ENCODE measurements at regions not wholly inside any gene's neighbourhood (a gene's known extent, or its start where the extent isn't known, plus 50 kb on each side); places are given as distances from the start of the nearest gene placed in this dataset.

DNA sequence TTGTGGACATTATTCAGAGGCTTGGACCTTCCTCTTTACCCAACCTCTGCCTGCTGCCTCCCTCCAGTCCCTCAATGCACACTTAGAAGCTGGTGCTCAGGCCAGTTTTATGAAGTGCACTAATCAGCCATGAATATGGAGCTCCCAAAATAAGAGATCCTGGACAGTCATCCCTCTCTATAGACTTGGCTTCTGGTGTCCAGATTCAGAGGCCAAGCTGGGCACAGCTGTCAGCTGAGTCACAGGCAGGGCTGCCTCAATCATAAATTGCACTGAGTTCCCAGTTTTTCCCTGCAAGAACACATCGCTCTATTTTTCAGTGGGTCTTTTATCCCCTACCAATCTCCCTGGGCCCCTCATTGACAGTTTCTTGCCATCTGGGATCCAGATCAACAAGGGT is 161.7 kb upstream of the CADM1 start:
- DNase-seq, result no peak

DNA sequence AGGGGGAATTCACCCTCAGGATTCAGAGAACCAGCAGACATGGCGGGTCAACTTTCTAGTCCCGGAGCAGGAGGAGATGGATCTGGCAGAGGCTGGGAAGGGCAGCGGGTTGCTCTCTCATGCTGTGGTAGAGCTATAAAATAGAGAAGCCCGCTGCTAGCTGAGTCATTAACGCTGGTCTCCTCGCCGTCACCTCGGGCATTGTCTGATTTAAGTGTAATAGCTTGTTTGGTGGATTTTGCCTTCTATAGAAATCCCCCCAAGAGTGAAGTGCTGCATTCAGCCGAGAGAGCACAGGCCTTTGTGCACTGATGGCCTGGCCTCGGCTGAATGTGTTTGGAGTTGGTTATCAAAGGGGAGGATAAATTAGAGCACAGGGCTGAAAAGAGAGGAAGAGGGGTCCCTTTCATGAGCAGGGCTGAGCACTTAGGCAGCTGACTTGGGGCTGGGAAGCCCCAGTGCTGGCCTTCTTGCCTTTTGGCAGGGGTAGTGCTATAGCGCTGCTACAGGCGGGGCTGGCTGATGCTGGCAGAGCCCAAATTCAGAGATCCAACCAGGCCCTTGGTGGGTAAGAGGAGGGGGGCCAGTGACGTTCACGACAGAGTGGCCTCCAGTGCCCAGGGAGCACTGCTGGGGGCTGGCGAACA is 161.1 kb upstream of the CADM1 start:
- no peak for DNase-seq

DNA sequence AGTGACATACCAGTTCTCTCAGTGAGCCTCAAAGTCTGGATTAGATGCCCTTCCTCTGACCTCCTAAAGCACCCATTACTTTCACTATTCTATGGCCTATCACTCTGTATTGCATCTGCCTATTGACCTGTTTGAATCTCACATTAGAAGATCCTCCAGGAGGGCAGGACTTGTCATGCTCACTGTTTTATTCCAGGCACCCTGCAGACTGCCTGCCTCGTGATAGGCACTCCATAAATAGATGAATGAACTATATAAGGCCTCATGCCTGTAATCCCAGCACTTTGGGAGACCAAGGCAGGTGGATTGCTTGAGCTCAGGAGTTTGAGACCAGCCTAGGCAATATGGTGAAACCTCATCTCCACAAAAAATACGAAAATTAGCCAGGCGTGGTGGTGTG is 160.1 kb upstream of the CADM1 start:
- DNase-seq, result no peak

DNA sequence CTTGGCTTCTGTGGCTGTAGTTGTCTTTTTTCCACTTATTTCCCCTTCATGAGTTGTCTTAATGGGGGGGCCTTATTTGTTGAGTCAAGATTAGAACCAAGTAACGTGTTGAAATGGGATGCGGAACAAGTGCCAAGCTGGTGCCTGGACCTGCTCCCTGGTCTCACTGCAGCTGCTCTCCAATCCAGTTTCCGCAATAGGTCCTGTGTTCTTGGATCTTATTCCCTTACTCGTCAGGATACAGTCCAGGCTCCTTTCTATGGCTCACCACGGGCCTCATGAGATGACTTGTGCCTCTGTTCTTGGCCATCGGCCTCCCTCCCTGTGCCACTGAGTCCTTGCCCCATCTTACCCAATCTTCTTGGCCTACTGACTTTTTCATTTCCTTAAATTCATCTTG is 159.6 kb upstream of the CADM1 start:
- DNase-seq, result no peak

DNA sequence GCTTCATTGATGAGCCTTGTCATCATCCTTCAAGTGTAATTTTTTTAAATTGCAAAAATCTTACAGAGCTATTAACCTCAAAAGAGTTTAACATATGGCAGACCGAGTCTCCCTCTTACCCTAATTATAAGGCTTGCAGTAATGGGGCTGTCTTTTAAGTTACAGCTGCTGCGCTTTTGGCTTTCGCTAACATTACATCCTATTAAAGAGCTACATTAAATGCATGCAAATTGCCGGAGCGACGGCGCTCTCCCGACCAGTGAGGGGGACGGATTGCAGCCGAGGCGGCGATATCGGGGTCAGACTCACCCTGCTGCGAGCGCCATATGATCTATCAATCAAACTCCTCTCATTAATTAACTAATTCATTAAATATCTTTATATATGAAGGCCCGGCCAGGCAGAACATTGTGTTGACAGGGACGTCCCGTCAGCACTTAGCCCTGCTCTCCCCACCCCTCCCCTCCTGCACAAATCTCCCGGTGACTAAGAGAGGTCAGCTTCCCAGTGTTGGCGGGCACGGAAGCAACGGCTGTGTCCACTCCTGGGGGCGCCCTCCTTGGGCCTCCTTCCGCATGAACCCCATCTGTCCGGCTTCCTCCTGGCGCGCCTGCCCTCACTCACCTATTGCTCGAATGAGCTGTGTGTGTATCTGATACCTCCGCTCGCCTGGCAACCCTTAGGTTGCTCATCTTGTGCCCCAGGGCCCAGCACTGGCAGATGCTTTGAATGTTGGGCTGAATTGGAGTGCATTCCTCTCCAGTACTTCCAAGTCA is 156.0 kb upstream of the CADM1 start:
- DNase-seq, result no peak

DNA sequence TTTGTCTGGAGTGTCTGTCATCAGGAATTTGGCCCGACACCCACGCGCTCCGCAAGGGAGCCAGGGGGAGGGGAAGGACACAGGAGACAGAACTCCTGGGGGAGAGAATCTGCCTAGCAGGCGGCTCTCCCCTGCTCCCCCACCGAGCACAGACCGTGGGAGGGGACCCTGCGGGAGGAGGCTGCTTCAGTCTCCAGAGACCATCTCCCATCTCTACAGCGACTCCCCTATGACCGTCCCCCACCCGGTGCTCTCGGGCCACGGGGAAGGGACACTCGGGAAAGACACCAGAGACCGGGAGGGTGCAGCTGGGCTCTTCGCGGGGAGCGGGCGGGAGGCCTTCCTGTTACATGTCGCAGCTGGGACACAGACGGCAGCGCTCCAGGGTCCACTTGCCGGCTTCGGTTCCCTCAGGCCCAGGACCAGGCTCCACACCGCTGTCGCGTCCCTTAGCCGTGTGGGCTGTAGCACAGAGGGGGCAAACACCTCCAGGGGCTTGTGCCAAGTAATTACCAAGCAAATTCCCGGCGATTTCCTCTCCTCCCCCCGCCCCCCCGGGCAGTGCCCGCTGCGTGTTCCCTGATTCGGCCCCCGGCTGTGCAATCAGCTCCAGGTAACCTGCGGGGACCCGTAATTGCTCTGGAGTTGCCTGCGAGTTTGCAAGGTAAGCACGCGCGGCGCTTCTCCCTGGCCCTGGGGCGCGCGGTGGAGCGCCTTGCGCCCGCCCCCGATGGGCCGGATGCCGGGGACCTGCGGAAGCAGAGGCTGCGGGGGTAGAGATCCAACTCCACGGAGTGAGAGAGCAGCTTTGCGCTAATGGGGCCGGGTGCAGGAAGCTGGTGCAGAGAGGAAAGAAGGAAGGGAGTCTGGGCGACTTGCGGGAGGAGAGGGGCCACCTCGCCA is 155.1 kb upstream of the CADM1 start:
- no peak for DNase-seq

DNA sequence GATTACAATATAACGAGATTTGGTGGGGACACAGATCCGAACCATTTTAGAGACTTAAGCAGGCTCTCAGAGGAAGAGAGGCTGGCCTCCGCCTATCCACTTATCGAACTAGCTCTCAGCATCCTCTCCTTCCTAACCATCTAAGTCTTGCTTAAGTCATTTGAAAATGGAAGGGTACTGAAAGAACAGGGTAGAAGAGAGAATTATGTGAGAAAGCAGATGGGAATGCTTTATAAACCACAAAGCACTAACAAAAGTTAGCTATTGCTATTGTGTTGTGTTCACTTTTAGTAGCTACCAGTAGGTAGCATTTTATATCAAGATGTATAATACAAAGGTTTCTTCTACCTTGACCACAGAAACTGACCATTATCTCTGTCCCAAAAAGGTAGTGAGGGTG is 153.4 kb upstream of the CADM1 start:
- no peak for DNase-seq

DNA sequence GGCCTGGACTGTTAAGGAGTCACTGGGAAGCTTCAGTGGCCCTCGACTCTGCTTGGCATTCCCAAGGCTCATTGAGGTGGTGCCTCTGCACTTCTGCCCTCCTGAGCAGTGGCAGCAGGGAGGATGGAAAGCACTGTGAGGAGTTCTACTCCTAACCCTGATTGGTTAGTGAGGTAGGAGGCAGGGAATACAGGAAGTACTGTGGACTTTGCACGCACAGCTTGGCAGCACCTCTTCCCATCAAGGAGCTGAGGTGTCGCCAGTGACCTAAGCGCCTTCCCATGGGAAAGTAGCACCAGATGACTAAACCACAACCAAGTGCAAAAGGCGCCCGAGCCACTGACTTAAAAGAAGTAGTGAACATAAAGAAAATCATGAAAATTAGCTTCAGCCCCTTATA is 152.5 kb upstream of the CADM1 start:
- DNase-seq, result no peak

DNA sequence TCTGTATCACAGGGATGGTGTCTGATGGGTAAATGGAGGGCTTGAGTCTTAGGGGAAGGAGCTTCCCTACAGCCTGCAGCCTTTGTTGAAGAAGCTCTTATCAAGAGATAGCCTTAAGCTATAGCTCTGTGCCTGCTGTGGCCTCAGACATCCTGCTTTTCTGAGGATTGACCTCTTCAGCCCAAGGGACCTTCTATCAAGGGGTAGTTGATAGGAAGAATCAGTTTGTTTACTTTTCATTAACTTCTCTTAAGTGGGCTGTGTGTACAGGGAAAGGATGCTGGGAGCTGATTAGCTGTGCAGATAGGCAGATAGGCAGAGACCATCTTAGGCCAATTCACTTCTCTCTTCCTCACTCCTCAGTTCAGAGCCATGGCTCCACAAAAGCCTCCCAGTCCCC is 151.8 kb upstream of the CADM1 start:
- no peak for DNase-seq

DNA sequence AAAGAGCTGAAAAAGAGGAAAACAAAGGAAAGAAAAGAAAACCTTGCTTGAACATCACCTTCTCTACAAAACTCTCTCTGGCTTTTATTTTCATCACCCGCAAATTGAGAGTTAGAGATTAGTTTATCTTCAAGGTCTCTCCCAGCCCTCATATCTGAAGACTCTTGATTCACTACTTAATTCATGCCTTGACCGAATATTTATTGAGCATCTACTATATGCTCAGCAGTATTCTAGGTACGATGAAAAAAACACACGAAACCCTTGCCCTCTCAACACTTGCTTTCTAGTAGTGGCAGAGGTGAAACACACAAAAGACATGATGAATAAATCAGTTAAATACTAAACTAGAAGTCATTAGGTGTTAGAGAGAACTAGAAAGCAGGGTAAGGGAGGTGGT is 150.6 kb upstream of the CADM1 start:
- no peak for DNase-seq

DNA sequence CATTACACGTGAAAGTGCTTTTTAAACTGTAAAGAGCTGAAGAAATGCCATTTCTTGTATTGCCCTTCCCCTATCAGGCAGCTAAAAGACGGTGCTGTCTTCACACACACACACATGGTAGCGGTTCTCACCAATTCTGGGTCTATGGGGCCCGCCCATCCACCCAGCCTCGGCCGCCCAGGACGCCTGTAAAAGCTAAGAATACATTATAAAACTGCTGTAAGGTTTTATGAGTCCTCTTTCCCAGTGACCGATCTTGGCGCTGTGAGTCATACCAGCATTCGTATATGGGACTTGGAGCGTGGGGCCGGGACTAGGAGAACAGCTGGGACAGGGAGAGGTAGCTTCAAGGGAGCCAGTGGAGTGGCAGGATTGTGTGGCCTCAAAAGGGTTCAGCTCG is 149.7 kb upstream of the CADM1 start:
- no peak for DNase-seq

DNA sequence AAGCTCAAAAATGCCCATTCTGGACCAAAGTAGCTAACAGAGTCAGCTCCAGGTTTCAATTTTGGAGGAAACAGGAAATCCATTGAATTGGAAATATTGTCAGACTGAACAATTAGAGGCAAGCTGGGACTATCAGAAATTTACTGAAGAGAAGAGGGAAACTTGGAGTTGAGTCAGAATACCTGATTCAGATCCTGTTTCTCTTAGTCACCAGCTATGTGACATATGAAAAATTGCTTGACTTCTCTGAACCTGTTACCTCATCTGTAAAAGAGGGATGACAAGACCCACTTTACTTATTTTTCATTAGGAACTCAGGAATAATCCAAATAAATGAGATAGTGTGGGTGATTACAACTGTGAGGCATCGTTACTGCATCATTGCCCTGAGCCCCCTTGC is 148.9 kb upstream of the CADM1 start:
- no peak for DNase-seq

DNA sequence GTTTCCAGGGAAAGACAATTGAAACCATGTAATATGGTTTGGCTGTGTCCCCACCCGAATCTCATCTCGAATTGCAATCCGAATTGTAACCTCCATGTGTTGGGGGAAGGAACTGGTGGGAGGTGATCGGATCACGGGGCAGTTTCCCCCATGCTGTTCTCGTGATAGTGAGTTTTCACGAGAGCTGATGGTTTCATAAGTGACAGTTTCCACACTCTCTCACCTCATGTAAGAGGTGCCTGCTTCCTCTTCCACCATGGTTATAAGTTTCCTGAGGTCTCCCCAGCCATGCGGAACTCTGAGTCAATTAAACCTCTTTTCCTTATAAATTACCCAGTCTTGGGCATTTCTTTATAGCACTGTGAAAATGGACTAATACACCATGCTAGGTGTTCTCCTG is 148.3 kb upstream of the CADM1 start:
- no peak for DNase-seq

DNA sequence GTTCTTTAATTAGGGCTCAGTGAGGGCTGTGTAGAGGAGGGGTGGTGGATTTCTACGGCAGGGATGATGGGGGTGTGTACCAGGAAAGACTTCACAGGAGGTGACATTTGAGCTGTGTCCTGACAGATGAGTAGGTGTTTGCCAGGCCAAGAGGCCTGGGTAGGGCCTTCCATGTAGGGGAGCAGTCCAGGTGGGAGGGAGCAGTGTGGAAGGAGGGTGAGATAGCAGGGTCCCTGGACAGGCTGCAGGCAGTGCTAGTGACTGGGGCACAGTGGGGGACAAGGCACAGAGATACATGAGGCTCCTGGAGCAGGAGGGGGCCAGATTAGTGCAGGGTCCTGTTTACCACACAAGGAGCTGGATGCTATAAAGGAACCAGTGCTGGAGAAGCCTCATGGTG is 147.9 kb upstream of the CADM1 start:
- no peak for DNase-seq

DNA sequence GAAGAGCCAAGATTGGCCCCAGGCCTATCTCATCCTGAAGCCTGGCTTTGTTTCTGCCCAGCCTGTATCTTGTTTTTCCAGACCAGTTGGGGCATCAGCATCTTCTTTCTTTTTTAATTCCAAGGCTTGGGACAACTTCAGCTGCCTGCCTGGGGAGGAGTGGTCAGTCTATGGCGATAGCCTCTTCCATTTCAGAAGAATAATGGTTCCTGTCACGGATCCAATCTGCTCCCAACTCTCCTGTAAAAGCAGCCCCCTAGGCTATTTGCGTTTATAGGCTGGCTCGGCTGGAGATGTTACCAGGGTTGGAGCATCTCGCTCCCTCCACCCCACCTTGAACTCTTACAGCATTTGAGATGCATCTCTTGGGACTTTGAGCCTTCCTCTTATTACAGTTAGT is 145.2 kb upstream of the CADM1 start:
- no peak for DNase-seq

DNA sequence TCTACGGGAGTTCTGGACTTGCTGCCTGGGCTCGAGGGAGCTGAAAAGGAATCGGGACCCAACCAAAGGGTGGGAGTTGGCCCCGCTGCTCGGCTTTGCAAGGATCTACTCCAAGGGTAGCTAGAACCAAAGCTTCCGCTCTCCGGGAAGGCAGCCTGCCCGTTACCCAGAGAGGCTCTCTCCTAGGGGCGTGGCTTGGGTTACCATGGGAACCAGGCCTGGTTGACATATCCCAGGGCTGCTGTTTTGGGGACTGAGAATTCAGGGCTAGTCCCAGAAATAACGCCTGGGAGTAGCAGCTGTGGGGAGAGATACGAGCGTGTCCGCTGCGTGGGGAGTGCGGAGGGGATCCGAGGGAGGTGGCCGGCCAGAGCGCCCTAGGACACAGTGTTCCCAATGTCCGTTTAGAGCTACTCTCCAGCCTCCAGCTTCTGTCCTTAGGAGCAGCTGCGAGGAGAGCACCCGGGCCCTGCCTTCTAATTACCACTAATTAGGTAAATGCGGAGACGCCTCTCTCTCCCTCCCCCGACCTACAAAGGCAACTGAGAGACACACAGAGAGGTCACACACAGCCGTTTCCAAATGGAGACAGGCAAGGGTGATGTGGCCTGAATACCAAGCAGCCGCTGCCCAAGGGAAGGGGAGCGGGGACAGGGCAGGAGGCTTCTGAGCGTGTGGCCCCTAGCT is 141.6 kb upstream of the CADM1 start:
- no peak for DNase-seq

DNA sequence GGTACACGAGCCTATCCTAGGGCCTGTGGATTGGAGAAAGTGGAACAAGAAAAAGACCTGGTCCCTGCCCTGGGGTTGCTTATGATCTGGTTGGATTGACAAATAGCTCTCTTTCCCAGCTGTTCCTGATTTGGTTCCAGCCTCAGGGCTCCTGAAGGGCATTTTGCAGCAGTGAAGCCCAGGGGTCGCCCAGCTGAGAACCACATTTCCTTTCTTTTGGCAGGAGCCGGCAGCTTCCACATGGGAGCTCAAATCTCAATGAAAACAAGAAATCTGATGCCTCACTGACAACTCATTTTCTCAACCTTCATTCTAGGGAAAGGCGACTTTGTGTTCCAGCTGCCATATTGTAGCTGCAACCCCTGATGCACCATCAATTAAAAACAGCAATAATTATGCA is 140.6 kb upstream of the CADM1 start:
- DNase-seq, result no peak

DNA sequence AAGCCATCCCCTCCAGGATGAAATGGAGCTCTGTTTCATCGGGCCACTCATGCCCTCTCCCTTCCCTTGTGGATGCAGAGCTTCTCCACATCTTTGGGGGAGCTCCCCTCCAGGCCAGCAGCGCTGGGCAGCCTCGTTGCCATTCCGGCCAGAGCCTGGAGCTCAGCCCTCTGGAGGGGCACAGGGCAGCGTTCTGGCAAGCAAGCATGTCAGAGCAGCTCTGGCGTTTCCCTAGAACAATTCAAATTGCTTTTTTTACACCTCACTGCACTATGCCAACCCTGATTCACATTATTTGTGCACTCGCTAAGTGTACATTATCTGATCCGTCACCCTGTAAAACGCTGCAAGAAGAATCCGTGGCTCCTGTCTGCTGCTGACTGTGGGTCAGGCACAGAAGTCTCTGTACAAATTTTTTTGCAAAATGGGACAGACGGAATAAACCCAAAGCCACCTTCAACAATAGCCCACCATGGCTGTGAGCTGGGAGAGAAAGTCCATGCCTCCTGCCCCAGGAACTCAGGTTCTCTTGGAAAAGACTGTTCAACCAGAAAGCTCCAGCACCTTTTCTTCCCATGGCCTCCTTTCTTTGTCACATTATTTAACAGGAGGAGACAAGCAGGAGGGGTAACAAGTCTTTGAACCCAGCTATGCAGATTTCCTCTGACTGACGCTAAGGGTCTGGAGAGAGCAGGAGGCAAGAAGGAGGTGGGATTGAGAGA is 139.5 kb upstream of the CADM1 start:
- no peak for DNase-seq

DNA sequence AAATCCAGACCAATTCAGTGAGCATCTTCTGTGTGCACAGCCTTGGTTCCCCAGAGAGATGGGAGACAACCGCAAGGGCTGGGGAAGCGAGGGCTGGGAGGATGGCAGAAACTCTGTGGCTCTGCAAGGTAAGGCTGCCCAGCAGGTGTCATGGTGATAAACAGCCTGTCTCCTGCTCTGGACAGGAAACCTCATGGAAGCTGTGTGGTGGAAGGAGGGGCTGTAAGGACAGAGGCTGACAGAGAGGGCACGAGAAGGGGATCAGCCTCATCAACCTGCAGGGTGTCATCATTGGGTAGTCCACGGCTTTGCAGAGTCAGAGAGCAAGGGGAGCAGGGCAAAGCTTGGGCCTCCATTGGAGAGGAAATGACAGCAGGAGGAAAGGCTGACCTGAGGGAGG is 138.4 kb upstream of the CADM1 start:
- no peak for DNase-seq

DNA sequence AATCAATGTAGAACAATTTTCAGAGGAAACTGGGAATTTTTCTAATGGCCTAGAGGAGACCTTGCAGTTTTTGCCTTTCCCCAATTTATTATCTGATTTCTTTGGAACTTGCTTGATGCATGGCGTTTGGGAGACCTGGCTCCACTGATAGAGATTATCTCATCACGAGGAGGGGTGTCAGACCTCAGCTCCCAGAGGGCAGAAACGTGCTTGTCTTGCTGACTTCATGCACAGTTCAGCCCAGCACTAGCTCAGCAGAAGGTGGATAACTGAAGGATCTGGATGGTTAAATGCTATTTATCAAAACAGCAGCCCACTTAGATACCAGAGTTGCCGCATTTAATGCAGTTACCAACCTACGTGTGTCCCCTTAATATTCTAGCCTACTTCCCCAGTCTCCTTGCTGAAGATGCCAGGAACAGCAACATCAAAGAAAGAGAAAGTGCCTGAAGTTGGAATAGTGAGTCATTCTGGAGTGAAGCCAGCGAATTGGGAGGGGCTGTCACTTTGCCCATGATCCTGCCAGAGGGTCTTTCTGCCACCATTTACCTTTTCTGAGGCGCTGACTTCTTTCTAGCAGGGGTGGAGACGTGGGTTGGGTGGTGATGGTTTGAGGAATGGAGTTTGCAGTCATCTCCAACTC is 133.5 kb upstream of the CADM1 start:
- DNase-seq, result no peak

DNA sequence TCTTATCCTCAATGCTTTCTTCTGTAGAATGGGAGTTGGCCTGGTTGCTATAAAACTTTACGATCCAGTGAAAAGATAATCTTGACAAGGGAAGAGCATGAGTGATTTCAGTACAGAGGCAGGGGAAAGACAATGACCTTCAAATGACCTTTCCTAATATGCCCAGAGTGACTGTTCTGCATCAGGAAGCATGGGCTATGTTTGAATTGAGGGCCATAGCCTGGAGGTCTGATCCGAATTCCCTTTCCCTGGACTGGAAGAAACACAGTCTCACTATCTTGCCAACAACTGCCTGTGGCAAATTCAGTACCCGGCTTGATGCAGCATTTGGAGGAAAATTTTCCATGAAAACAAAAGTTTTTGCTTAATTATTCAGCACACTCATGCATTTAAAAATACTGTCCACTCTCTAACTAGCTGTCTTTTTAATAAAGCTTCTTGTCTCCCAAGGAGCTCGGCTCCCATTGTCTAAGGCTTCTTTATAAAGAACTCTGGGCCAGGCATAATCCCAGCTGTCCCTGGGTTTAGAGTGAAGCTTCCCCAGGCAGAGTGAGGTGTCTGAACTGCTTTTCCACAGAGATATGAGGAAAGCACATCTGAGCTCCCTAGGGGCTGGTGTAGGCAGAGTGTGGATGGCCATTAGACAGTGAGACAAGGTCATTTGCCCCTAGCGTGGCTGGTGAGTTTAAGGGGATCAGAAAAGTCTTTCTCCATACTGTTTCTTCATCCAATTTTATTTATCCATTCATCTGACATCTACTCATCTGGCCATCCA is 132.7 kb upstream of the CADM1 start:
- DNase-seq, result no peak
